PC-9 (cell line): ENCODE measurements at regions not wholly inside any gene's neighbourhood (a gene's known extent, or its start where the extent isn't known, plus 50 kb on each side); places are given as distances from the start of the nearest gene placed in this dataset.

ENCODE experiments used
- BruUV-seq: library from RNA; stranded (reverse); fragments of 400-500 nt; replicated peaks from 2 replicates; lab custom pipeline; 2021; lab: Mats Ljungman, UMichigan
- CTCF ChIA-PET: fragments of 300-600 bp; sonication (Branson Sonifier 250); formaldehyde crosslinking; loops from one replicate; lab custom pipeline; 2022; ENCODE audit warnings: antibody characterized with exemption; lab: Charles Lee
- POLR2A ChIA-PET: fragments of 300-600 bp; sonication (Branson Sonifier 250); formaldehyde crosslinking; loops from one replicate; lab custom pipeline; 2022; ENCODE audit warnings: antibody characterized with exemption; ENCODE audit not compliant: unreplicated experiment; lab: Charles Lee
- DNase-seq, 2 experiments: peaks; one replicate each; pipeline versions ENCODE4 v3.0.0 to v3.0.0-alpha.2; 2015 to 2022; ENCODE audit warnings: mixed read lengths in 1 of 2
- H2AFZ ChIP-seq: fragments of 200-600 bp; sonication (generic); 2 replicates; pipeline ENCODE4 v1.8.1; 2017; ENCODE audit warnings: antibody characterized with exemption
- H3F3A ChIP-seq: fragments of 200-600 bp; sonication (generic); 2 replicates; pipeline ENCODE4 v1.8.1; 2017; ENCODE audit warnings: antibody characterized with exemption, mild to moderate bottlenecking, low read depth; ENCODE audit not compliant: insufficient read depth
- H3K27ac ChIP-seq: fragments of 200-600 bp; sonication (generic); 2 replicates; pipeline ENCODE4 v1.6.1; 2016; ENCODE audit warnings: mixed run types
- H3K27me3 ChIP-seq: fragments of 200-600 bp; sonication (generic); 2 replicates; pipeline ENCODE4 v1.6.1; 2016; ENCODE audit warnings: low read depth, mixed run types; ENCODE audit not compliant: insufficient read depth
- H3K36me3 ChIP-seq: fragments of 200-600 bp; sonication (generic); 2 replicates; pipeline ENCODE4 v1.6.1; 2016; ENCODE audit warnings: low read depth, mixed run types
- H3K4me1 ChIP-seq: fragments of 200-600 bp; sonication (generic); replicated peaks from 2 replicates; pipeline ENCODE4 v1.6.1; 2016; ENCODE audit warnings: mixed run types; ENCODE audit not compliant: insufficient read depth
- H3K4me2 ChIP-seq: fragments of 200-600 bp; sonication (generic); 2 replicates; pipeline ENCODE4 v1.6.1; 2017; ENCODE audit warnings: mixed run types
- H3K4me3 ChIP-seq: fragments of 200-600 bp; sonication (generic); 2 replicates; pipeline ENCODE4 v1.6.1; 2016; ENCODE audit warnings: mixed run types
- H3K79me2 ChIP-seq: fragments of 200-600 bp; sonication (generic); 2 replicates; pipeline ENCODE4 v1.6.1; 2017; ENCODE audit warnings: low read depth, mixed run types
- H3K9me2 ChIP-seq: fragments of 200-600 bp; sonication (generic); 2 replicates; pipeline ENCODE4 v1.8.1; 2017; ENCODE audit warnings: mild to moderate bottlenecking; ENCODE audit not compliant: insufficient read depth
- H3K9me3 ChIP-seq: fragments of 200-600 bp; sonication (generic); 2 replicates; pipeline ENCODE4 v1.8.1; 2016; ENCODE audit warnings: low read depth; ENCODE audit not compliant: insufficient read depth
- H4K20me1 ChIP-seq: fragments of 200-600 bp; sonication (generic); 2 replicates; pipeline ENCODE4 v1.8.1; 2017; ENCODE audit not compliant: insufficient read depth
- EZH2 ChIP-seq: fragments of 200-600 bp; sonication (generic); IDR thresholded peaks from 2 replicates; pipeline ENCODE4 v1.8.0; 2017; ENCODE audit warnings: antibody characterized with exemption, low read depth
- intact Hi-C: fragments of 100-400 bp; cut with micrococcal nuclease; formaldehyde crosslinking; loops from one replicate; pipeline ENCODE4 v1.10.0; 2022; ENCODE audit not compliant: unreplicated experiment
- TF ChIP-seq, protein P1 (sequence below): fragments of 200-600 bp; sonication (generic); conservative IDR thresholded peaks from 2 replicates; pipeline ENCODE4 v1.6.1; 2017; ENCODE audit warnings: mixed run types, antibody characterized with exemption, mild to moderate bottlenecking, moderate library complexity

GRCh38 chr11:11677672-11678356, 56.0 kb upstream of the GALNT18 start:
- Histone ChIP-seq H3K4me3 (no peak overlapping the region), H3K9me2 (no peaks in the 10 kb centered on the region), H3K27me3 (peaks cover 46% of the 10 kb centered on the region), H2AFZ (no peak overlapping the region), H3K27ac (no peak overlapping the region), H3F3A (no peaks in the 10 kb centered on the region), H3K9me3 (no peaks in the 10 kb centered on the region), H3K79me2 (no peaks in the 10 kb centered on the region), H3K36me3 (no peaks in the 10 kb centered on the region), H3K4me1 (no peaks in the 10 kb centered on the region), H3K4me2 (no peak overlapping the region), H4K20me1 (no peaks in the 10 kb centered on the region)
- no peak for DNase-seq
- no peak for TF ChIP-seq EZH2
- TF ChIP-seq, protein P1, sequence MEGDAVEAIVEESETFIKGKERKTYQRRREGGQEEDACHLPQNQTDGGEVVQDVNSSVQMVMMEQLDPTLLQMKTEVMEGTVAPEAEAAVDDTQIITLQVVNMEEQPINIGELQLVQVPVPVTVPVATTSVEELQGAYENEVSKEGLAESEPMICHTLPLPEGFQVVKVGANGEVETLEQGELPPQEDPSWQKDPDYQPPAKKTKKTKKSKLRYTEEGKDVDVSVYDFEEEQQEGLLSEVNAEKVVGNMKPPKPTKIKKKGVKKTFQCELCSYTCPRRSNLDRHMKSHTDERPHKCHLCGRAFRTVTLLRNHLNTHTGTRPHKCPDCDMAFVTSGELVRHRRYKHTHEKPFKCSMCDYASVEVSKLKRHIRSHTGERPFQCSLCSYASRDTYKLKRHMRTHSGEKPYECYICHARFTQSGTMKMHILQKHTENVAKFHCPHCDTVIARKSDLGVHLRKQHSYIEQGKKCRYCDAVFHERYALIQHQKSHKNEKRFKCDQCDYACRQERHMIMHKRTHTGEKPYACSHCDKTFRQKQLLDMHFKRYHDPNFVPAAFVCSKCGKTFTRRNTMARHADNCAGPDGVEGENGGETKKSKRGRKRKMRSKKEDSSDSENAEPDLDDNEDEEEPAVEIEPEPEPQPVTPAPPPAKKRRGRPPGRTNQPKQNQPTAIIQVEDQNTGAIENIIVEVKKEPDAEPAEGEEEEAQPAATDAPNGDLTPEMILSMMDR, result no peak
- intact Hi-C loops, result no loop called here
- BruUV-seq, result no TSS peak
- ChIA-PET POLR2A (no interaction called here), CTCF (no interaction called here)

GRCh38 chr11:11675671-11676181, 53.9 kb upstream of the GALNT18 start:
- BruUV-seq, result no TSS peak

DNA sequence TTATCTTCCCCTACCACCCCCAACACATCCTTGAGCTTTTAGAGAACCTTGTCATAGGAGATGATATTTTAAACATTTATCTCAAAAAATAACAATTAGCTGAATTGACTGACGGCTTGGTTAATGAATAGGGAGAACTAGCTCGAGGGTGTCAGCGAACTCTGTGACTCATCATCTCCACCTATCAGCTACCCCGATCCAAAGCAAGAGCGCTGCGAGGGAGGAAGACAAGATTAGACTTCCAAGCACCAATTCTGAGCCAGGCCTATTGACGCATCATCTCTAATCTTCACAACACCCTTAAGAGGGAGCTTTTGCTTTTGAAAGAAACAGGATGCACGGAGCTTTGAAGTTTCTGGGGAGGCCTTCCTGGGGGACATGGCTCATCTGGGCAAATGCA, 51.0 kb upstream of the GALNT18 start:
- no peaks in the 10 kb centered on the region for H3K4me1 ChIP-seq
- no peak overlapping the region for H3K27ac ChIP-seq
- no peaks in the 10 kb centered on the region for H3K9me2 ChIP-seq
- no peaks in the 10 kb centered on the region for H3K9me3 ChIP-seq
- intact Hi-C loops, result no loop called here
- no peak for DNase-seq
- no peak overlapping the region for H3K4me2 ChIP-seq
- H3F3A ChIP-seq, result no peaks in the 10 kb centered on the region
- TF ChIP-seq, protein P1, result no peak
- no peak for TF ChIP-seq EZH2
- CTCF ChIA-PET, result no interaction called here
- H3K36me3 ChIP-seq, result no peaks in the 10 kb centered on the region
- H4K20me1 ChIP-seq, result no peaks in the 10 kb centered on the region
- POLR2A ChIA-PET, result no interaction called here
- no TSS peak for BruUV-seq
- H3K4me3 ChIP-seq, result no peak overlapping the region
- H3K79me2 ChIP-seq, result no peaks in the 10 kb centered on the region
- no peak overlapping the region for H2AFZ ChIP-seq
- peaks cover 63% of the 10 kb centered on the region for H3K27me3 ChIP-seq

More at GRCh38 chr11:11675671-11676181, 53.9 kb upstream of the GALNT18 start:
- intact Hi-C loops, result no loop called here
- Histone ChIP-seq H4K20me1 (no peaks in the 10 kb centered on the region), H3K4me2 (no peak overlapping the region), H3K27ac (no peak overlapping the region), H3K9me3 (no peaks in the 10 kb centered on the region), H2AFZ (no peak overlapping the region), H3K9me2 (no peaks in the 10 kb centered on the region), H3K27me3 (peaks cover 64% of the 10 kb centered on the region), H3K79me2 (no peaks in the 10 kb centered on the region), H3K4me3 (no peak overlapping the region), H3K4me1 (no peaks in the 10 kb centered on the region), H3F3A (no peaks in the 10 kb centered on the region), H3K36me3 (no peaks in the 10 kb centered on the region)
- POLR2A ChIA-PET, result interaction anchor here (0.6 kb wide), 1 partner anchor 867 kb away, joined by 3 read pairs; the partner anchor contains the start of gene EIF4G2
- no peak for TF ChIP-seq EZH2
- TF ChIP-seq, protein P1, result no peak
- no peak for DNase-seq
- CTCF ChIA-PET, result no interaction called here
